ENCODE measurements at regions not wholly inside any gene's neighbourhood (a gene's known extent, or its start where the extent isn't known, plus 50 kb on each side); places are given as distances from the start of the nearest gene placed in this dataset.

DNA sequence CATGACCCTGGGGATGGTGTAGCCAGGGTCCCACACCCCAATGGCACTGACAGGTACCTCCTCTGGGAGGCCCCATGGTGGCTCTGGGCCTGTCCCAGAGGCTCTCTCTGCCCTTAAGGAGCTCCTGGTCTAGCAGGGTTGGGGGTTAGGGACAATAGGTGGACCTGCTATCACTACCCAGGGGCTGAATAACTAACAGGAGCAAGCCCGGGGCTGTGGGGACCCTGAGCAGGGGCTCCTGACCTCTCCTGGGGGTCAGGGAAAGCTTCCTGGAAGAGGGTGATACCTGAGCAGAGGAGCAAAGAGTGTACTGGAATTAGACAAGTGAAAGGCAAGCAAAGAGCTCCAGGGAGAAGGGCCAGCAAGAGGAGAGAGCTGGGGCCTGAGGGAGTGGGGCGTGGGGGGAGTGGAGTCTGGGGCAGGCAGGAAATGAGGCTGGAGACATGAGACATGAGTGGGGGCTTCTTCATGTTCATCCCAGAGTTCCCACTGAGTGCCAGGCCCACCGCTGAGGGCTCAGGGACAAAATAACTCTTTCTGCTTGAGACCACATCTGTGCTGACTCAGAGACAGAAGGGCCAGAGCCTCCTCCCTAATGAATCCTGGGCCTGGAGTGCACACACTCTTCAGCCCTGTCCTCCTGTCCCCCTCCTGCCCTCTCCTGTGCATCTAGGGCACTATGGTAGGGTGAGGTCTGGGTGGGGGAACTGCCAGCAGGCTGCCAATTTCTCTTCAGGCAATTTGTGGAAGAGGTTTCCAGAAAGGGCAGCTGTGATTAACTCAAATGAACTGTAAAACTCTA, 517.6 kb downstream of the PTPRU start:
- Histone ChIP-seq H3K27me3 (no peaks in the 10 kb centered on the region), H3K36me3 (no peaks in the 10 kb centered on the region), H3K4me1 (no peaks in the 10 kb centered on the region), H3K9me3 (no peaks in the 10 kb centered on the region), H3K27ac (no peak overlapping the region), H3K4me3 (no peak overlapping the region)
- no peak for DNase-seq (ENCODE audit: low spot score in 2 of 2)
- 62 to 66% methylated on average over 3 of the region's 3 CpGs for WGBS, 2 donors
- TF ChIP-seq, protein P1, sequence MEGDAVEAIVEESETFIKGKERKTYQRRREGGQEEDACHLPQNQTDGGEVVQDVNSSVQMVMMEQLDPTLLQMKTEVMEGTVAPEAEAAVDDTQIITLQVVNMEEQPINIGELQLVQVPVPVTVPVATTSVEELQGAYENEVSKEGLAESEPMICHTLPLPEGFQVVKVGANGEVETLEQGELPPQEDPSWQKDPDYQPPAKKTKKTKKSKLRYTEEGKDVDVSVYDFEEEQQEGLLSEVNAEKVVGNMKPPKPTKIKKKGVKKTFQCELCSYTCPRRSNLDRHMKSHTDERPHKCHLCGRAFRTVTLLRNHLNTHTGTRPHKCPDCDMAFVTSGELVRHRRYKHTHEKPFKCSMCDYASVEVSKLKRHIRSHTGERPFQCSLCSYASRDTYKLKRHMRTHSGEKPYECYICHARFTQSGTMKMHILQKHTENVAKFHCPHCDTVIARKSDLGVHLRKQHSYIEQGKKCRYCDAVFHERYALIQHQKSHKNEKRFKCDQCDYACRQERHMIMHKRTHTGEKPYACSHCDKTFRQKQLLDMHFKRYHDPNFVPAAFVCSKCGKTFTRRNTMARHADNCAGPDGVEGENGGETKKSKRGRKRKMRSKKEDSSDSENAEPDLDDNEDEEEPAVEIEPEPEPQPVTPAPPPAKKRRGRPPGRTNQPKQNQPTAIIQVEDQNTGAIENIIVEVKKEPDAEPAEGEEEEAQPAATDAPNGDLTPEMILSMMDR (IDR thresholded peaks at IDR 0.05), result no peak
- TF ChIP-seq POLR2A (IDR thresholded peaks at IDR 0.05) (no peak), EP300 (IDR thresholded peaks at IDR 0.05) (no peak)

DNA sequence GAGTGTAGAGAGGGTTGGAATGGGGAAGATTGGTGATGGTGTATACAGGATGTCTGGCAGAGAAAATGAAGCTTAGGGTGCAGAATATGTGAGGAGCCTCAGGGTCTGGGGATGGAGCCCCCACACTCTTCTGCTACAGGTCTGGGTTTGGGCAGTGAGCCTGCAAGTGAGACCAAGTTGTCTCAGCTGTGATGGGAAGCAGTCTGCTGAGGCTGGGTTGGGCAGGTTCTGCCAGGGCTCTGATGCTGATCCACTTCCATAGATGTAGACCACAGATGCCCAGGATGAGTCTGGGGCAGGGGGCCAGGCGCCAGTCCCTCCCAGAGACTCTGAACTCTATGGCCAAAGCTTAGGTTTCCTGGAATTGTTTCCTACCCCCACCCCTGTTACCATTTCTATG, 516.9 kb downstream of the PTPRU start:
- H3K4me1 ChIP-seq, result no peaks in the 10 kb centered on the region
- H3K9me3 ChIP-seq, result no peaks in the 10 kb centered on the region
- H3K27ac ChIP-seq, result no peak overlapping the region
- 56 to 71% methylated on average over 1 of the region's 1 CpG for WGBS, 2 donors
- no peaks in the 10 kb centered on the region for H3K27me3 ChIP-seq
- no peak overlapping the region for H3K4me3 ChIP-seq
- no peak for DNase-seq (ENCODE audit: low spot score in 2 of 2)
- TF ChIP-seq, protein P1 (IDR thresholded peaks at IDR 0.05), result no peak
- TF ChIP-seq POLR2A (IDR thresholded peaks at IDR 0.05), result no peak
- no peak for TF ChIP-seq EP300 (IDR thresholded peaks at IDR 0.05)
- no peaks in the 10 kb centered on the region for H3K36me3 ChIP-seq

DNA sequence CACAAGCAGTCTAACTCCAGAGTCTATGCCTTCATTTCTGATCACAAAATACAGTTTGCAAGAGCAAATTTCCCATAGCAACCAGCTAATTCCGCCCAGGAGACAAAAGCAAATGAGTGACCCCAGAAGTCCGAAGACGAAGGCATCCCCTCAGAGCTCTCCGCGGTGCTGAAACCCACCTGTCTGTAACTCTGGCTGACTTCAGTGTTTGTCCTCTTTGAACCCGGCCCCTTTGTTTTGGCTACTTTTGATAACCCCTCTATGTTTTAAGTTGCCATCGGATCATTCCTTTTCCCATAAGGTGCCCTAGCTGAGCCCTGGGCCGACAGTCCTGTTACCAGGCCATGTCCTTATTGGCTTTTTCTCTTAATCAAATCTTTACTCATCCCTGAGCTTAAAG, 515.8 kb downstream of the PTPRU start:
- H3K4me1 ChIP-seq, result no peaks in the 10 kb centered on the region
- no peaks in the 10 kb centered on the region for H3K36me3 ChIP-seq
- no peaks in the 10 kb centered on the region for H3K9me3 ChIP-seq
- 23 to 26% methylated on average over 8 of the region's 8 CpGs for WGBS, 2 donors
- no peak overlapping the region for H3K4me3 ChIP-seq
- H3K27ac ChIP-seq, result no peak overlapping the region
- TF ChIP-seq POLR2A (IDR thresholded peaks at IDR 0.05) (no peak), EP300 (IDR thresholded peaks at IDR 0.05) (no peak)
- TF ChIP-seq, protein P1 (IDR thresholded peaks at IDR 0.05), result no peak
- no peaks in the 10 kb centered on the region for H3K27me3 ChIP-seq
- DNase-seq (ENCODE audit: low spot score in 2 of 2), result no peak

DNA sequence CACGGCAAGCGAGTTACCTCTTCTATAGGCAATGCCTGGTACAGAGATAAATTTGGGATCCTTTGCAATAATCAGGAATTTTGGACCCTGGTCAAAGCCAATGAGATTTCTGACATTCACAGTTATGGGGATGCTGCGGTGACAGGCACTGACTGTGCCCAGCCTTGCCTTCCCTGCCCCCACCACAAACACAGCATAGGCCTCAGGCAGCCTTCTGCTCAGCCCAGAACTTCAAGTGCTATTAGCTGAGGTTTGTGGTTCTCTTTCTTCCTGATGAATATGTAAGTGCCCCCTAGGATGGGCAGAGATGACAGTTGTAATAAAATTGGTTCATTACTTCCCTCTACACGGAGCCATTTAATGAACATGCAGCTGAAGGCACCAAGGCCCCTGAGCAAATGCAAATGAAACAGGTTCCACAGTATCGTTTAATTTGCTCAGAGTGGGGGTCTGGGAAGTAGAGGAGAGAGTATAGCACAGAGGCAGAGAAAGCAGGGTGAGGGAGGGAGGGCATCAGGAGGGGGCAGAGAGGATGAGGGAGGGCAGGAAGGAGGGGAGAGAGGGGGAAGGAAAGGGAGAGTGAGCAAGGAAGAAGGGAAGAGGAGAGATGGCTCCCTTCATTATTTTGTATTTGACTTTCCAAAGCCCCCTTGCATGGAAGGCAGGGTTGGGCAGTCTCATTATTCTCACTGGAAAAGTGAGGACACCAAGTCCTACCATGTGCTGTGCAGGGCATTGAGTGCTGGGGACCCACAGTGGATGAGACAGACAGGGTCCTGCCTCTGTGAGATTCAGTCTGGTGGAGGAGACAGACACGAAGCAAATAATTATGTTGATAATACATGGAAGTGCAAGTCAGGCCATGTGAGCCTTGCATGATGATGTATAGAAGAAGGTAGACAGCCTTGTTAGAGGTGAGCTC, 513.0 kb downstream of the PTPRU start:
- TF ChIP-seq, protein P1 (IDR thresholded peaks at IDR 0.05), result no peak
- TF ChIP-seq EP300 (IDR thresholded peaks at IDR 0.05) (no peak), POLR2A (IDR thresholded peaks at IDR 0.05) (no peak)
- Histone ChIP-seq H3K27ac (no peak overlapping the region), H3K9me3 (no peaks in the 10 kb centered on the region), H3K27me3 (no peaks in the 10 kb centered on the region), H3K36me3 (no peaks in the 10 kb centered on the region), H3K4me1 (no peaks in the 10 kb centered on the region), H3K4me3 (no peak overlapping the region)
- 63% methylated on average over 6 of the region's 6 CpGs for WGBS, 2 donors
- DNase-seq (ENCODE audit: low spot score in 2 of 2), result no peak

DNA sequence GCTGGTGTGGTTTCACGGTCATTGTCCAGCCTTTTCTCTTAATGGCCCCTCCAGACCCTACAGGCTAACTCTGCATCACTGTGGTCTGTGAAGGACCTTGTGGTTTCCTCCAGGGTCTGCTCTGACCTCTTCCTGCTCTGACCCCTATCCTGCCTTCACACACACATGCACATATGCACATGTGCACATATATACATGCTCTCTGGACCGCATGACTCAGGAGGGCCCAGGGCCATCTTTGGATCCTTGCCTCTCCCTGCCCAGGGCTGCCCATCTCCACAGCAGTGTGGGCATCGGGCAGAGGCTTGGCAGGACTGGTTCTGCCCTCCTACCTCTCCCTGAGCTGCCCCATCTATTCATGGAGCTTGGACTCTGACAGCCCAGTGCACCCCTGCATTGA, 510.9 kb downstream of the PTPRU start:
- TF ChIP-seq POLR2A (IDR thresholded peaks at IDR 0.05), result no peak
- TF ChIP-seq, protein P1 (IDR thresholded peaks at IDR 0.05), result no peak
- no peak for TF ChIP-seq EP300 (IDR thresholded peaks at IDR 0.05)
- 73% methylated on average over 3 of the region's 3 CpGs for WGBS, 2 donors
- no peaks in the 10 kb centered on the region for H3K36me3 ChIP-seq
- no peaks in the 10 kb centered on the region for H3K9me3 ChIP-seq
- no peaks in the 10 kb centered on the region for H3K27me3 ChIP-seq
- H3K4me3 ChIP-seq, result no peak overlapping the region
- no peak for DNase-seq (ENCODE audit: low spot score in 2 of 2)
- H3K27ac ChIP-seq, result no peak overlapping the region
- H3K4me1 ChIP-seq, result no peaks in the 10 kb centered on the region
